IMR-90 (cell line): ENCODE measurements at regions not wholly inside any gene's neighbourhood (a gene's known extent, or its start where the extent isn't known, plus 50 kb on each side); places are given as distances from the start of the nearest gene placed in this dataset.

ENCODE experiments used
- ATAC-seq: fragments of 200-7000 bp; cut with Tn5 transposase; 2 replicates; pipeline ENCODE4 v1.9.1; 2020; ENCODE audit warnings: low read depth, mild to moderate bottlenecking, moderate library complexity
- BruUV-seq: library from RNA; stranded (reverse); fragments of 400-500 nt; replicated peaks from 2 replicates; lab custom pipeline; 2021; lab: Mats Ljungman, UMichigan
- CTCF ChIA-PET: fragments of 300-600 bp; formaldehyde crosslinking; extraction: SDS; loops from one replicate; lab custom pipeline; 2021; ENCODE audit warnings: antibody characterized with exemption; lab: Yijun Ruan, JAX
- POLR2A ChIA-PET: fragments of 300-600 bp; sonication (Branson Sonifier 250); formaldehyde crosslinking; loops from one replicate; lab custom pipeline; 2022; ENCODE audit warnings: antibody characterized with exemption; ENCODE audit not compliant: unreplicated experiment; lab: Charles Lee
- DNase-seq: peaks from one replicate; pipeline ENCODE4 v3.0.0; 2013
- H2AFZ ChIP-seq: replicated peaks from 2 replicates; pipeline ENCODE3; 2013; ENCODE audit warnings: low read length, mild to moderate bottlenecking; ENCODE audit not compliant: poor library complexity
- H2AK5ac ChIP-seq: 2 replicates; pipeline ENCODE4 v1.6.1; 2013; ENCODE audit warnings: low read depth, low read length, inconsistent platforms
- H2AK9ac ChIP-seq: replicated peaks from 2 replicates; pipeline ENCODE3; 2013; ENCODE audit warnings: mild to moderate bottlenecking, low read depth, low read length, moderate library complexity; ENCODE audit not compliant: poor library complexity
- H2BK120ac ChIP-seq: 2 replicates; pipeline ENCODE4 v1.6.1; 2013; ENCODE audit warnings: low read depth, low read length, inconsistent platforms
- H2BK15ac ChIP-seq: 3 replicates; pipeline ENCODE4 v1.6.1; 2013; ENCODE audit warnings: low read depth, low read length, inconsistent platforms
- H2BK20ac ChIP-seq: 2 replicates; pipeline ENCODE4 v1.6.1; 2013; ENCODE audit warnings: low read depth, mild to moderate bottlenecking, inconsistent platforms, low read length, moderate library complexity
- H2BK5ac ChIP-seq: 2 replicates; pipeline ENCODE4 v1.6.1; 2013; ENCODE audit warnings: mild to moderate bottlenecking, low read depth, low read length, inconsistent platforms; ENCODE audit not compliant: poor library complexity, severe bottlenecking
- H3K14ac ChIP-seq: replicated peaks from 2 replicates; pipeline ENCODE4 v1.6.1; 2013; ENCODE audit warnings: low read depth, low read length, inconsistent platforms
- H3K18ac ChIP-seq: 2 replicates; pipeline ENCODE4 v1.6.1; 2013; ENCODE audit warnings: low read depth, low read length, control low read depth
- H3K23ac ChIP-seq: 2 replicates; pipeline ENCODE4 v1.6.1; 2013; ENCODE audit warnings: low read depth, low read length, inconsistent platforms
- H3K27ac ChIP-seq: 2 replicates; pipeline ENCODE4 v1.5.1; 2013; ENCODE audit warnings: mild to moderate bottlenecking, control low read depth, low read length; ENCODE audit not compliant: insufficient read depth
- H3K27me3 ChIP-seq: 2 replicates; pipeline ENCODE4 v1.6.1; 2013; ENCODE audit warnings: low read length; ENCODE audit not compliant: control insufficient read depth, insufficient read depth
- H3K36me3 ChIP-seq: 2 replicates; pipeline ENCODE4 v1.6.1; 2013; ENCODE audit warnings: low read length, mixed read lengths; ENCODE audit not compliant: control insufficient read depth, insufficient read depth
- H3K4ac ChIP-seq: 2 replicates; pipeline ENCODE4 v1.6.1; 2013; ENCODE audit warnings: low read depth, low read length, inconsistent platforms
- H3K4me1 ChIP-seq: 2 replicates; pipeline ENCODE4 v1.6.1; 2013; ENCODE audit warnings: low read length, mixed read lengths; ENCODE audit not compliant: control insufficient read depth, insufficient read depth
- H3K4me2 ChIP-seq: 2 replicates; pipeline ENCODE4 v1.6.1; 2013; ENCODE audit warnings: low read depth, mild to moderate bottlenecking, control low read depth, low read length, moderate library complexity
- H3K4me3 ChIP-seq: 2 replicates; pipeline ENCODE4 v1.5.1; 2013; ENCODE audit warnings: low read depth, mild to moderate bottlenecking, control low read depth, low read length, moderate library complexity; ENCODE audit not compliant: insufficient read depth
- H3K56ac ChIP-seq: 2 replicates; pipeline ENCODE4 v1.6.1; 2013; ENCODE audit warnings: low read length, inconsistent platforms; ENCODE audit not compliant: insufficient read depth; ENCODE audit errors: extremely low read depth
- H3K79me1 ChIP-seq, 2 experiments: 2 replicates each; pipeline ENCODE4 v1.6.1; 2013; ENCODE audit warnings: low read length in 2 of 2, inconsistent platforms in 1 of 2, low read depth in 1 of 2
- H3K9ac ChIP-seq: 2 replicates; pipeline ENCODE4 v1.6.1; 2013; ENCODE audit warnings: low read depth, low read length, control low read depth
- H3K9me1 ChIP-seq: 2 replicates; pipeline ENCODE4 v1.6.1; 2013; ENCODE audit warnings: low read length, inconsistent platforms; ENCODE audit not compliant: insufficient read depth
- H3K9me3 ChIP-seq: 2 replicates; pipeline ENCODE4 v1.6.1; 2013; ENCODE audit warnings: low read length; ENCODE audit not compliant: control insufficient read depth, insufficient read depth
- H4K20me1 ChIP-seq: 2 replicates; pipeline ENCODE4 v1.6.1; 2013; ENCODE audit warnings: low read length, inconsistent platforms; ENCODE audit not compliant: insufficient read depth
- H4K5ac ChIP-seq: 2 replicates; pipeline ENCODE4 v1.6.1; 2013; ENCODE audit warnings: mild to moderate bottlenecking, low read depth, low read length, control low read depth
- H4K8ac ChIP-seq, 2 experiments: 2 replicates each; pipeline ENCODE4 v1.6.1; 2013; ENCODE audit warnings: low read depth in 2 of 2, low read length in 2 of 2, control low read depth in 1 of 2, inconsistent platforms in 1 of 2
- H4K91ac ChIP-seq: 2 replicates; pipeline ENCODE4 v1.6.1; 2013; ENCODE audit warnings: low read depth, low read length, inconsistent platforms; ENCODE audit not compliant: insufficient read depth
- BHLHE40 ChIP-seq: fragments of 150-350 bp; IDR thresholded peaks from 2 replicates; pipeline ENCODE4 v1.6.1; 2016; ENCODE audit warnings: mild to moderate bottlenecking, low read depth, low read length
- CEBPB ChIP-seq: IDR thresholded peaks from 2 replicates; pipeline ENCODE4 v1.6.1; 2012; ENCODE audit warnings: low read depth, low read length, improper control_type of control experiment
- CHD1 ChIP-seq: IDR thresholded peaks from 2 replicates; pipeline ENCODE4 v1.6.1; 2012; ENCODE audit warnings: low read depth, low read length, improper control_type of control experiment
- MAZ ChIP-seq: IDR thresholded peaks from 2 replicates; pipeline ENCODE4 v1.6.1; 2012; ENCODE audit warnings: low read depth, mild to moderate bottlenecking, low read length, improper control_type of control experiment, moderate library complexity, borderline replicate concordance
- POLR2A ChIP-seq: IDR thresholded peaks from 2 replicates; pipeline ENCODE4 v1.6.1; 2012; ENCODE audit warnings: mild to moderate bottlenecking, low read depth, low read length
- RAD21 ChIP-seq: IDR thresholded peaks from 2 replicates; pipeline ENCODE4 v1.6.1; 2012; ENCODE audit warnings: low read length, improper control_type of control experiment
- RCOR1 ChIP-seq: IDR thresholded peaks from 2 replicates; pipeline ENCODE4 v1.6.1; 2012; ENCODE audit warnings: mild to moderate bottlenecking, low read length, improper control_type of control experiment; ENCODE audit not compliant: insufficient replicate concordance
- RFX5 ChIP-seq: IDR thresholded peaks from 2 replicates; pipeline ENCODE4 v1.8.0; 2012; ENCODE audit warnings: low read depth, mild to moderate bottlenecking, low read length, moderate library complexity
- WGBS, 2 experiments: methylation state at CpG; one replicate each; pipeline versions ENCODE4 v1.1.5 to v1.1.7; 2013; ENCODE audit warnings: missing lambda C conversion rate in 2 of 2; ENCODE audit not compliant: insufficient read length in 1 of 2; ENCODE audit errors: extremely low coverage in 2 of 2; 5-methylcytosine and 5-hydroxymethylcytosine counted together
- dilution Hi-C: fragments of 300-500 bp; cut with HindIII; formaldehyde crosslinking; loops from one replicate; pipeline ENCODE4 v1.14.3; 2018; ENCODE audit warnings: low sequenced_read_pairs; ENCODE audit not compliant: unreplicated experiment
- in situ Hi-C: fragments of 300-500 bp; cut with MboI; formaldehyde crosslinking; loops from 3 replicates; pipeline ENCODE4 v1.14.3; 2019; ENCODE audit warnings: low sequenced_read_pairs, inconsistent platforms, mixed read lengths
- intact Hi-C: fragments of 100-400 bp; cut with micrococcal nuclease; formaldehyde crosslinking; loops from 2 replicates; pipeline ENCODE4 v1.10.0; 2022
- TF ChIP-seq, protein P1 (sequence below): fragments of 150-350 bp; IDR thresholded peaks from 2 replicates; pipeline ENCODE4 v1.6.1; 2016; ENCODE audit warnings: low read depth, mild to moderate bottlenecking, low read length, moderate library complexity, borderline replicate concordance
- TF ChIP-seq, protein P2 (sequence below): fragments of 150-350 bp; IDR thresholded peaks from 2 replicates; pipeline ENCODE4 v1.6.1; 2017; ENCODE audit warnings: mild to moderate bottlenecking, antibody characterized with exemption, low read length, low read depth

DNA sequence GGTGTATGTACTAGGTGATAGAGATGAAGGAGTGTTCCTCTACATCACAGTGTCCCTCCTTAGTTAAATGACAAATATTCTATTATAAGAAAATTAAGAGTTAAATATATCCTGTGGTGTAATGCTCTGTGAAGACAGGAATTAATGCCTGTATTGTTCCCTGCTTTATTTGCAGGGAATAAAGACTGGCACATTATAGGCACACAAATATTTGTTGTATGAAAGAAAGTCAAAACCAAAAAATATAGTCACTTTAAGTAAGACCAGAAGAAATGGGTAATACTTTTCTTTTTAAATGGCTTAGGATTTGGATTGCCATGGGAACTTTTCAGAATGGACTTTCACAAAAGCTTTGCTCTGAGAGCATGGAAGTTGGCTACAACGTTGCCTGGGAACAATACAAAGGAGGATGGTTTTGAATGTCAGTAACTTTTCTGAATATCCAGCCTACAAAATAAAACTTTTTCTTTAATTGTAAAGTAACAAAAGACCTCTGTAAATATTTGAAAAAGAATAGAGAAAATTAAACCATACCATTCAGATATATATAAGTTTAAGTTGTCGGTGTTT, 158.0 kb upstream of the P2RY1 start:
- no peaks in the 10 kb centered on the region for H3K4me1 ChIP-seq
- no peak overlapping the region for H3K27ac ChIP-seq
- CTCF ChIA-PET = no interaction called here
- no peak overlapping the region for H2AK5ac ChIP-seq
- H3K4ac ChIP-seq = no peak overlapping the region
- H4K5ac ChIP-seq = no peak overlapping the region
- WGBS, 2 experiments = no CpG with 5 or more reads among the region's 2 CpGs
- H3K9me3 ChIP-seq = no peaks in the 10 kb centered on the region
- DNase-seq = no peak
- no peak overlapping the region for H2AFZ ChIP-seq
- TF ChIP-seq, protein P1, sequence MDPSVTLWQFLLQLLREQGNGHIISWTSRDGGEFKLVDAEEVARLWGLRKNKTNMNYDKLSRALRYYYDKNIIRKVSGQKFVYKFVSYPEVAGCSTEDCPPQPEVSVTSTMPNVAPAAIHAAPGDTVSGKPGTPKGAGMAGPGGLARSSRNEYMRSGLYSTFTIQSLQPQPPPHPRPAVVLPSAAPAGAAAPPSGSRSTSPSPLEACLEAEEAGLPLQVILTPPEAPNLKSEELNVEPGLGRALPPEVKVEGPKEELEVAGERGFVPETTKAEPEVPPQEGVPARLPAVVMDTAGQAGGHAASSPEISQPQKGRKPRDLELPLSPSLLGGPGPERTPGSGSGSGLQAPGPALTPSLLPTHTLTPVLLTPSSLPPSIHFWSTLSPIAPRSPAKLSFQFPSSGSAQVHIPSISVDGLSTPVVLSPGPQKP = no peak
- TF ChIP-seq BHLHE40 = no peak
- TF ChIP-seq RFX5 = no peak
- TF ChIP-seq RCOR1 = no peak
- TF ChIP-seq CEBPB = no peak
- no peak for TF ChIP-seq CHD1
- TF ChIP-seq POLR2A = no peak
- TF ChIP-seq, protein P2, sequence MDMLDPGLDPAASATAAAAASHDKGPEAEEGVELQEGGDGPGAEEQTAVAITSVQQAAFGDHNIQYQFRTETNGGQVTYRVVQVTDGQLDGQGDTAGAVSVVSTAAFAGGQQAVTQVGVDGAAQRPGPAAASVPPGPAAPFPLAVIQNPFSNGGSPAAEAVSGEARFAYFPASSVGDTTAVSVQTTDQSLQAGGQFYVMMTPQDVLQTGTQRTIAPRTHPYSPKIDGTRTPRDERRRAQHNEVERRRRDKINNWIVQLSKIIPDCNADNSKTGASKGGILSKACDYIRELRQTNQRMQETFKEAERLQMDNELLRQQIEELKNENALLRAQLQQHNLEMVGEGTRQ = no peak
- TF ChIP-seq MAZ = no peak
- TF ChIP-seq RAD21 = no peak
- H3K14ac ChIP-seq = no peak overlapping the region
- H2BK5ac ChIP-seq = no peak overlapping the region
- H3K9ac ChIP-seq = no peak overlapping the region
- no peak overlapping the region for H4K8ac ChIP-seq
- no peak overlapping the region for H2BK15ac ChIP-seq
- POLR2A ChIA-PET = no interaction called here
- no peak overlapping the region for H3K23ac ChIP-seq
- H3K56ac ChIP-seq = no peak overlapping the region
- no peak for ATAC-seq
- H2BK20ac ChIP-seq = no peak overlapping the region
- H4K20me1 ChIP-seq = no peaks in the 10 kb centered on the region
- H3K79me1 ChIP-seq = no peaks in the 10 kb centered on the region
- in situ Hi-C loops = no loop called here
- H3K18ac ChIP-seq = no peak overlapping the region
- no peak overlapping the region for H2BK120ac ChIP-seq
- no peak overlapping the region for H2AK9ac ChIP-seq
- no peak overlapping the region for H3K4me3 ChIP-seq
- intact Hi-C loops = no loop called here
- dilution Hi-C loops = no loop called here
- no TSS peak for BruUV-seq
- H3K4me2 ChIP-seq = no peak overlapping the region
- no peak overlapping the region for H4K91ac ChIP-seq
- no peaks in the 10 kb centered on the region for H3K9me1 ChIP-seq
- no peaks in the 10 kb centered on the region for H3K27me3 ChIP-seq
- no peaks in the 10 kb centered on the region for H3K36me3 ChIP-seq
